GM20000 (cell line): ENCODE measurements at regions not wholly inside any gene's neighbourhood (a gene's known extent, or its start where the extent isn't known, plus 50 kb on each side); places are given as distances from the start of the nearest gene placed in this dataset.
"Not testable (repeated sequence)": the region's sequence is repeated elsewhere in the genome, so short reads cannot be mapped to it uniquely, and the experiment has no call there.

Experiments
- DNase-seq: peaks from one replicate; pipeline ENCODE4 v3.0.0; 2012; ENCODE audit warnings: low spot score
- CTCF ChIP-seq: IDR thresholded peaks from 2 replicates; pipeline ENCODE4 v1.5.1; 2012; ENCODE audit warnings: mild to moderate bottlenecking, control low read depth; ENCODE audit errors: extremely low read depth, missing control alignments

- no peak for TF ChIP-seq CTCF
These were observed 245.3 kb downstream of the PARN start for GRCh38 chr16:14384745-14385144.

GRCh38 chr16:14383844-14384243 is 246.2 kb downstream of the PARN start:
- DNase-seq = not testable (repeated sequence)

More at GRCh38 chr16:14384745-14385144, 245.3 kb downstream of the PARN start:
- no peak for DNase-seq

- DNase-seq = no peak
- no peak for TF ChIP-seq CTCF
These were observed 251.2 kb downstream of the PARN start for GRCh38 chr16:14378689-14379467.

- no peak for TF ChIP-seq CTCF
- DNase-seq = no peak
These were observed 251.9 kb downstream of the PARN start for GRCh38 chr16:14378131-14378551.

- no peak for DNase-seq
- TF ChIP-seq CTCF = no peak
These were observed 252.7 kb downstream of the PARN start for GRCh38 chr16:14377326-14377725.

GRCh38 chr16:14375132-14375491 is 254.9 kb downstream of the PARN start:
- TF ChIP-seq CTCF = no peak
- DNase-seq = no peak

GRCh38 chr16:14374451-14375131 is 255.5 kb downstream of the PARN start:
- no peak for DNase-seq
- no peak for TF ChIP-seq CTCF
